ENCODE measurements at regions not wholly inside any gene's neighbourhood (a gene's known extent, or its start where the extent isn't known, plus 50 kb on each side); places are given as distances from the start of the nearest gene placed in this dataset.

DNA sequence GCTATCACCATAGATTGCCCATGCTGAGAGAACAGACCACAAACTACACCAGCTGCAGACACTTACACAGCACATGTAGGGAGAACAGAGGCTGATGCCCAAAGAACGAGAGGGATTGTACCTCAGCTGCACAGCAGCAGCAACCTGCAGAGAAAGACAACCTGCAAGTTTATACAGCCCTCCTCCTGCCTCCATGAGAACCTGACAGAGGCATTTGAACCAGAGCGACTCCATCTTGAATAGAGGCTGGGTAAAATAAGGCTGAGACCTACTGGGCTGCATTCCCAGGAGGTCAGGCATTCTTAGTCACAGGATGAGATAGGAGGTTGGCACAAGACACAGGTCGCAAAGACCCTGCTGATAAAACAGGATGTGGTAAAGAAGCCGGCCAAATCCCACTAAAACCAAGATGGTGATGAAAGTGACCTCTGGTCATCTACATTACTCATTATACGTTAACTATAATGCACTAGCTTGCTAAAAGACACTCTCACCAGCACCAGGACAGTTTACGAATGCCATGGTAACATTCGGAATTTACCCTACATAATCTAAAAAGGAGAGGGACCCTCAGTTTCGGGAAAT lies 262.4 kb upstream of the HMGA2 start:
- peak; percentile 88 for DNase-seq (ENCODE audit: low read depth)
- TF ChIP-seq, protein P1, sequence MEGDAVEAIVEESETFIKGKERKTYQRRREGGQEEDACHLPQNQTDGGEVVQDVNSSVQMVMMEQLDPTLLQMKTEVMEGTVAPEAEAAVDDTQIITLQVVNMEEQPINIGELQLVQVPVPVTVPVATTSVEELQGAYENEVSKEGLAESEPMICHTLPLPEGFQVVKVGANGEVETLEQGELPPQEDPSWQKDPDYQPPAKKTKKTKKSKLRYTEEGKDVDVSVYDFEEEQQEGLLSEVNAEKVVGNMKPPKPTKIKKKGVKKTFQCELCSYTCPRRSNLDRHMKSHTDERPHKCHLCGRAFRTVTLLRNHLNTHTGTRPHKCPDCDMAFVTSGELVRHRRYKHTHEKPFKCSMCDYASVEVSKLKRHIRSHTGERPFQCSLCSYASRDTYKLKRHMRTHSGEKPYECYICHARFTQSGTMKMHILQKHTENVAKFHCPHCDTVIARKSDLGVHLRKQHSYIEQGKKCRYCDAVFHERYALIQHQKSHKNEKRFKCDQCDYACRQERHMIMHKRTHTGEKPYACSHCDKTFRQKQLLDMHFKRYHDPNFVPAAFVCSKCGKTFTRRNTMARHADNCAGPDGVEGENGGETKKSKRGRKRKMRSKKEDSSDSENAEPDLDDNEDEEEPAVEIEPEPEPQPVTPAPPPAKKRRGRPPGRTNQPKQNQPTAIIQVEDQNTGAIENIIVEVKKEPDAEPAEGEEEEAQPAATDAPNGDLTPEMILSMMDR (conservative IDR thresholded peaks at IDR 0.05; ENCODE audit: control insufficient read depth, insufficient read depth, low read depth, low read length): no peak

DNA sequence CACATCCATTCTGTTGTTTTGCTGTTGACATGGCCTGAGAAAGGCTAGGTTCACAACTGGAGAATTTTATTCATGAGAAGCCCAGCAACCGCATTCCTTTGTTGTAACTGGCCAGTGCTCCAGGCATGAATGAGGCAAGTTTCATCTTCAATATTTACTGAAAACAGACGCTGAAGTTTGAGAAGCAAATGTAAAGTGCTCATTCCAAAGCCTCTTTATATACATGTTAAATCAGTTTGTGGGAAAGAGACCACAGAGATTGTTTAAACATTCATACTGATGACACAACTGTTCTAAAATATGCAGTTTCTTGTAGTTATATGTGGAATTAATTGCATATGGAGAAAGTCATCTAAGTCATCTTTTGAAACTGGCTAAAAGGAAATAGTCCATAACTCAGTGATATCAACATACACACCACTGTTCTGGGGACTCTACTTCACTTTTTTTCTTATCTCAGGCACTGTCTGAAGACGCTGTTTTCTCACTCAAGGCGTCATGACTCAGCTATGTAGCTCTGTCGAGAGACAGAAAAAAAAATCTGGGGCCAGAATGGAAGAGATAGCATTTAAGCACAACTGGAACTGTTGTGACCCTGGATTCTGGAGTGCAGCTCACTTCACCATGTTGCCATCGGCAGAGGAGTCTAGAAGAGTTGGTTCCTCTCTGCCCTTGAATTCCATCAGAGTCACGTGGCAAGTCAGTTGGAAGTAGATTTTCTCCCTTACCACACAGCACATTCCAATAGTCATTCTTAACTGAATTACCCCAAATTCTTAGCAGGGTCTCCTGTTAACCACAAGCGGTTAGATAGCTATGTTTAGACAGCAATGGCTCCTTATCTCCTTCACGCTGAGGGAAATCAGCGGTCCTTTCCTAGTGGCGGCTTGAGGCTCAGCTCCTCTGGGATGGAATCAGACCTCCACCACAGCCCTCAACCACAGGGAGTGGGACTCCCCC lies 258.4 kb upstream of the HMGA2 start:
- TF ChIP-seq, protein P1 (conservative IDR thresholded peaks at IDR 0.05; ENCODE audit: control insufficient read depth, insufficient read depth, low read depth, low read length): no peak
- peak; percentile 92 for DNase-seq (ENCODE audit: low read depth)

More for the DNA sequence above, 262.4 kb upstream of the HMGA2 start:
- H3K4me3 ChIP-seq (ENCODE audit: control insufficient read depth, low read depth, low read length): no peak overlapping the region

DNA sequence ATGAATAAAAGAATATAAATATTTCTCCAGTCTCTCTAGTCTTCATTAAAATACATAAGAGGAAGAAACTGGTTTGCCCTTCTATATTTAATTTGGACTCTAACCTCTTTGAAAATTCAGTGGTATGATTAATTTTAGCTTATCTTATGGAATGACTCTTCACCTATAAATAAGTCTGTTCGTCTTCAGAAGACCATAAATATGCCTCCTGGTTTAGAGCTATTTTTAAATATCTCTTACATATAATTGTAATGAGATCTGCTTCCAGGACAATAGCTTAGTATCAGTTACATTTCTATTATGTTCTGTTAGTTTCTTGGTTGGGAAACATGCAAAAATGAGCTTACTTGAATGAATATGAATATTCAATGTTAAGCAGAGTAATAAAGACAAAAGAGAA lies 257.5 kb upstream of the HMGA2 start:
- no peak for DNase-seq (ENCODE audit: low read depth)
- no peak overlapping the region for H3K4me3 ChIP-seq (ENCODE audit: control insufficient read depth, low read depth, low read length)
- TF ChIP-seq, protein P1 (conservative IDR thresholded peaks at IDR 0.05; ENCODE audit: control insufficient read depth, insufficient read depth, low read depth, low read length): no peak

More for the DNA sequence above, 258.4 kb upstream of the HMGA2 start:
- peak overlapping the region; percentile 6 for H3K4me3 ChIP-seq (ENCODE audit: control insufficient read depth, low read depth, low read length)

DNA sequence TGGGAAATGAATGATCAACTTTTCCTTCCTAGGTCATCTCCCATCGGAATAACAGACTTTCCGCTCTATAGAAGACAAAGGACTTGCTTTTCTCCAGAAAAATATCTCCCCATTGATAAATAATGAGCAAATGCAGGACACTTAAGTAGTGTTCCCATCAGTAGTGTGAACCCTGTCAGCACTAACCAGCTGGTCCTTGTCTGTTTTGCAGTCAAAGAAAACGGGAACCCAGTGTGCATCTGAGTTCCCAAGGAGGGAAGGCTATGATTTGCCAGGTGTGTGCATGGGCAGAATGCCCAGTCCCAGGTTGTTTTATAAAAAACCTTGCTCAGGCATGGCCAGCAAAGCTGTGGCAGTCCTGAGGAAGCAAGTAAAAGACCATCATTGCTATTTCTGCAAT lies 256.5 kb upstream of the HMGA2 start:
- no peak overlapping the region for H3K4me3 ChIP-seq (ENCODE audit: control insufficient read depth, low read depth, low read length)
- TF ChIP-seq, protein P1 (conservative IDR thresholded peaks at IDR 0.05; ENCODE audit: control insufficient read depth, insufficient read depth, low read depth, low read length): no peak
- no peak for DNase-seq (ENCODE audit: low read depth)

DNA sequence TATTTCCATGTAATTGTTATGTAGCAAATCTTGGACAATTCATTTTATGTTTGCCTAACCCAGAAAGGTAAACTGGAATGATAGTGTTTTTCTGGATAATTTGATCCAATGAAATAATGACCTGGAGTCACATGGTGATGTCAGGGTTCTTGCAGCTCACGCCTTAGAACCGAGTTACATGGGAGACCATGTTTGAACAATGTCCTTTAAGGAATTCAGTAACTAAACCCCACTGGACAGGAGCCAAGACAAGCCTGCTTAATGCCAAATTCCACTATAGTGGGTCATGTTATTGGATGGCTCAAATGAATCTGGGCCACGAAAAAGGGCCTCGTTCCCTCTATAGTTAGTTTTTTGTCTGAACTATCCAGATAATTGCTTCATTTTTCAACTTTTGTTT lies 255.8 kb upstream of the HMGA2 start:
- no peak overlapping the region for H3K4me3 ChIP-seq (ENCODE audit: control insufficient read depth, low read depth, low read length)
- TF ChIP-seq, protein P1 (conservative IDR thresholded peaks at IDR 0.05; ENCODE audit: control insufficient read depth, insufficient read depth, low read depth, low read length): no peak
- DNase-seq (ENCODE audit: low read depth): peak; percentile 77

DNA sequence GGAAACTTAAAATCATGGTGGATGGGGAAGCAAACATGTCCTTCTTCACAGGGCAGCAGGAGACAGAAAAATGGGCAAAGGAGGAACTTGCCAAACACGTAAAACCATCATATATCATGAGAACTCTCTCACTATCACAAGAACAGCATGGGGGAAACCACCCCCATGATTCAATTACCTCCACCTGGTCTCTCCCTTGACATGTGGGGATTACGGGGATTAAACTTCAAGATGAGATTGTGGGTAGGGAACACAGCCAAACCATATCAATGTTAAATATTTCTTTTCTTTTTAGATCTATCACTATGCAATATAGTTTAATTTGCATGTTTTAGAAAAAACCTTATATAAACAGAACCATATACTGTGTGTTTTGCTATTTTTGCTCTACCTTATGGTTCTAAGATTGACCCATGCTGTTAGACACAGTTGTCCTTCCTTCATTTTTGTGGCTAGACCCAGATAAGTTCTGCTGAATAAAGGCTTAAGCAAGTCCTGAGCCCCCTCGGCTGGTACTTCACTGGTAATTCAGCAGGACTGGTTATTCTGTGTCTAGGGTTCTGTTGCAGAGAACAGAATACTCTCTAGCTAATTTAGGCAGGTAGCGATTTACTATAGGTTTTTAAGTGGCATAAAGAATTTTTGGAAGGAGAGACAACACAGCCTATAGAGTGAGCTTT lies 253.7 kb upstream of the HMGA2 start:
- no peak for DNase-seq (ENCODE audit: low read depth)
- TF ChIP-seq, protein P1 (conservative IDR thresholded peaks at IDR 0.05; ENCODE audit: control insufficient read depth, insufficient read depth, low read depth, low read length): no peak
- no peak overlapping the region for H3K4me3 ChIP-seq (ENCODE audit: control insufficient read depth, low read depth, low read length)

Measured in fibroblast of mammary gland (primary cell).